KMS-11 (cell line): ENCODE measurements at regions not wholly inside any gene's neighbourhood (a gene's known extent, or its start where the extent isn't known, plus 50 kb on each side); places are given as distances from the start of the nearest gene placed in this dataset.

Experiments used
- H2AFZ ChIP-seq: fragments of 200-600 bp; sonication (generic); 2 replicates; pipeline ENCODE4 v1.6.1; 2016; ENCODE audit warnings: antibody characterized with exemption, mixed run types, low read depth
- H3K27ac ChIP-seq: fragments of 200-600 bp; sonication (generic); 2 replicates; pipeline ENCODE4 v1.6.1; 2016; ENCODE audit warnings: mild to moderate bottlenecking, mixed run types
- H3K27me3 ChIP-seq: fragments of 200-600 bp; sonication (generic); 2 replicates; pipeline ENCODE4 v1.6.1; 2017; ENCODE audit warnings: mild to moderate bottlenecking, low read depth, mixed run types, moderate library complexity; ENCODE audit not compliant: insufficient read depth
- H3K36me3 ChIP-seq: fragments of 200-600 bp; sonication (generic); 2 replicates; pipeline ENCODE4 v1.6.1; 2017; ENCODE audit warnings: mild to moderate bottlenecking, mixed run types; ENCODE audit not compliant: insufficient read depth
- H3K4me1 ChIP-seq: fragments of 200-600 bp; sonication (generic); 2 replicates; pipeline ENCODE4 v1.6.1; 2016; ENCODE audit warnings: mild to moderate bottlenecking, low read depth, mixed run types; ENCODE audit not compliant: poor library complexity, severe bottlenecking
- H3K4me2 ChIP-seq: fragments of 200-600 bp; sonication (generic); 2 replicates; pipeline ENCODE4 v1.7.0; 2016; ENCODE audit warnings: mild to moderate bottlenecking, mixed run types
- H3K4me3 ChIP-seq: fragments of 200-600 bp; sonication (generic); IDR thresholded peaks from 2 replicates; pipeline ENCODE4 v1.6.1; 2017; ENCODE audit warnings: low read depth, low read length, mixed read lengths; ENCODE audit not compliant: insufficient read depth
- H3K79me2 ChIP-seq: fragments of 200-600 bp; sonication (generic); 2 replicates; pipeline ENCODE4 v1.6.1; 2016; ENCODE audit warnings: low read depth, mixed run types; ENCODE audit not compliant: insufficient read depth
- H3K9ac ChIP-seq: fragments of 200-600 bp; sonication (generic); 2 replicates; pipeline ENCODE4 v1.6.1; 2016; ENCODE audit warnings: mild to moderate bottlenecking, mixed run types
- H4K20me1 ChIP-seq: fragments of 200-600 bp; sonication (generic); 2 replicates; pipeline ENCODE4 v1.6.1; 2016; ENCODE audit warnings: mild to moderate bottlenecking, mixed run types; ENCODE audit not compliant: insufficient read depth
- TF ChIP-seq, protein P1 (sequence below): fragments of 200-600 bp; sonication (generic); conservative IDR thresholded peaks from 2 replicates; pipeline ENCODE4 v1.6.1; 2017; ENCODE audit warnings: low read depth, mild to moderate bottlenecking, antibody characterized with exemption, low read length, moderate library complexity, mixed read lengths

DNA sequence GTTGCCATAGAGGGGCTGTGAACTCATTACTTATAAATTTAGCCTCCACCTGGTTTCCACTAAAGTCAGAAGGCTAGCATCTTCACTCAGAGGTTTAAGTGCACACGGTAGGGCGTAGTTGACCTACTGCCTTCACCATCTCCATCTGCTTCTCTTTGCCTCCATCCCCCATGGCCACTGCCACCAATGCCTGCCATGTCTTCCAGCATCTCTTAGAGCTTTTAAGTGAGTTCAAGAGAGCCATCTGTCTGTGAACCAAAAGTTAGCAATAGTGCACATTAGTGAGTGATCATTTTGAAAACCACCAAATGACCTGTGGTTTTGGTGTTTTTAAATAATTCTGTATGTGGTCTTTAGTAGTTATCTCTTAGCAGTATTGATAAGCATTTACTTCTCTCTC lies 102.0 kb downstream of the DMRTA1 start:
- H3K27ac ChIP-seq = no peak overlapping the region
- H3K36me3 ChIP-seq = no peaks in the 10 kb centered on the region
- no peaks in the 10 kb centered on the region for H3K27me3 ChIP-seq
- H3K79me2 ChIP-seq = no peaks in the 10 kb centered on the region
- no peak overlapping the region for H3K4me3 ChIP-seq
- H3K4me1 ChIP-seq = peaks cover 8% of the 10 kb centered on the region
- no peak overlapping the region for H3K4me2 ChIP-seq
- H3K9ac ChIP-seq = no peak overlapping the region
- H4K20me1 ChIP-seq = no peaks in the 10 kb centered on the region
- H2AFZ ChIP-seq = no peak overlapping the region
- TF ChIP-seq, protein P1, sequence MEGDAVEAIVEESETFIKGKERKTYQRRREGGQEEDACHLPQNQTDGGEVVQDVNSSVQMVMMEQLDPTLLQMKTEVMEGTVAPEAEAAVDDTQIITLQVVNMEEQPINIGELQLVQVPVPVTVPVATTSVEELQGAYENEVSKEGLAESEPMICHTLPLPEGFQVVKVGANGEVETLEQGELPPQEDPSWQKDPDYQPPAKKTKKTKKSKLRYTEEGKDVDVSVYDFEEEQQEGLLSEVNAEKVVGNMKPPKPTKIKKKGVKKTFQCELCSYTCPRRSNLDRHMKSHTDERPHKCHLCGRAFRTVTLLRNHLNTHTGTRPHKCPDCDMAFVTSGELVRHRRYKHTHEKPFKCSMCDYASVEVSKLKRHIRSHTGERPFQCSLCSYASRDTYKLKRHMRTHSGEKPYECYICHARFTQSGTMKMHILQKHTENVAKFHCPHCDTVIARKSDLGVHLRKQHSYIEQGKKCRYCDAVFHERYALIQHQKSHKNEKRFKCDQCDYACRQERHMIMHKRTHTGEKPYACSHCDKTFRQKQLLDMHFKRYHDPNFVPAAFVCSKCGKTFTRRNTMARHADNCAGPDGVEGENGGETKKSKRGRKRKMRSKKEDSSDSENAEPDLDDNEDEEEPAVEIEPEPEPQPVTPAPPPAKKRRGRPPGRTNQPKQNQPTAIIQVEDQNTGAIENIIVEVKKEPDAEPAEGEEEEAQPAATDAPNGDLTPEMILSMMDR = no peak

DNA sequence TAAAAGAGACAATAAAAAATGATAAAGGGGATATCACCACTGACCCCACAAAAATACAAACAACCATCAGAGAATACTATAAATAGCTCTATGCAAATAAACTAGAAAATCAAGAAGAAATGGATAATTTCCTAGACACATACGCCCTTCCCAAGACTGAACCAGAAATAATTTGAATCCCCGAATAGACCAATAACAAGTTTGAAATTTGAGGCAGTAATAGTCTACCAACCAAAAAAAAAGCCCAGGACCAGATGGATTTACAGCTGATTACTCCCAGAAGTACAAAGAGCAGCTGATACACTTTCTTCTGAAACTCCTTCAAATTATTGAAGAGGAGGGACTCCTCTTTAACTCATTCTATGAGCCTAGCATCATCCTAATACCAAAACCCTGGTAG lies 128.1 kb downstream of the DMRTA1 start:
- Histone ChIP-seq H3K4me1 (no peaks in the 10 kb centered on the region), H4K20me1 (no peaks in the 10 kb centered on the region), H2AFZ (no peak overlapping the region), H3K36me3 (no peaks in the 10 kb centered on the region), H3K27ac (no peak overlapping the region), H3K4me3 (no peak overlapping the region), H3K27me3 (no peaks in the 10 kb centered on the region), H3K79me2 (no peaks in the 10 kb centered on the region), H3K9ac (no peak overlapping the region), H3K4me2 (no peak overlapping the region)
- TF ChIP-seq, protein P1 = no peak

DNA sequence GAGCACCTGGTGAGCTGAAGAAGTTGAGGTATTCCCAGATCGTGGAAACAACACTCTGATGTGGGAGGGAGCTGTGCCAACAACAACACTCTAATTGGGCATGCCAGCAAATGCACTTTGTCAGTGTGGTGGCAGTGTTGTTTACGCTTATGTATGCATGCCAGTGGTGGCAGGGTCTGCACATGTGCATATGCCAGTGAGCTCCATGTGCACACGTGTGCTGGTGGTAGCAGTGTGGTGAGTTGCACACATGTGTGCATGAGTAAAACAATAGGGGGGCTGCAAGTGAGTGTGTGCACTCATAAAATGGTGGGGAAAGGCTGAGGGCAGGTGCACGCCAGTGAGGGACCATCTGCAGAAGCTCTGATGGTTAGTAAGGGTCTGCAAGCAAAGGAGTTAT lies 134.2 kb downstream of the DMRTA1 start:
- no peak overlapping the region for H2AFZ ChIP-seq
- no peaks in the 10 kb centered on the region for H3K79me2 ChIP-seq

DNA sequence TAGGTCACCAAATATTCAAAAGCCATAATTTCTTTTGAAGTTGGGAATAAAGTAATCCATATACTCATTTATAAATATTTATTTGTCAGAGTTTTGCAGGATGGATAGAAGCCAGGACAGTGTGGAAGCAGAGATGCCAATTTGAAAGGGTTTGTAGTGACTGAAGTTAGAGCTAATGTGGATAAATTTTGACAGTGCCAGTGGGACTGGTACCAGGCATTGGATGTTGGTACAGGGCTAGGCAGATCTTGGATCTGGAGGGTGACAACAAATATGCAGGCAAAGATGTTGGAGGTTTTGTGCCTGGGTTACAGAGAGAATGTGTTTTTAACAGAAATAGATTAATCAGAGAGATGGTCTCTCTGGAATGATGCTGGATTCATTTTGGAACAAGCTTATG lies 135.6 kb downstream of the DMRTA1 start:
- H3K27ac ChIP-seq = no peak overlapping the region
- no peaks in the 10 kb centered on the region for H3K4me1 ChIP-seq
- H4K20me1 ChIP-seq = no peaks in the 10 kb centered on the region
- H3K4me2 ChIP-seq = no peak overlapping the region
- no peaks in the 10 kb centered on the region for H3K27me3 ChIP-seq
- H3K9ac ChIP-seq = no peak overlapping the region
- H3K79me2 ChIP-seq = no peaks in the 10 kb centered on the region
- no peaks in the 10 kb centered on the region for H3K36me3 ChIP-seq
- TF ChIP-seq, protein P1 = no peak
- H2AFZ ChIP-seq = no peak overlapping the region
- H3K4me3 ChIP-seq = no peak overlapping the region

More for the DNA sequence above, 134.2 kb downstream of the DMRTA1 start:
- Histone ChIP-seq H3K27ac (no peak overlapping the region), H3K4me2 (no peak overlapping the region), H3K9ac (no peak overlapping the region), H3K36me3 (no peaks in the 10 kb centered on the region), H3K4me1 (no peaks in the 10 kb centered on the region), H3K27me3 (no peaks in the 10 kb centered on the region), H4K20me1 (no peaks in the 10 kb centered on the region), H3K4me3 (no peak overlapping the region)
- TF ChIP-seq, protein P1 = no peak
